DMS153 (cell line): ENCODE measurements at regions not wholly inside any gene's neighbourhood (a gene's known extent, or its start where the extent isn't known, plus 50 kb on each side); places are given as distances from the start of the nearest gene placed in this dataset.
A peak's percentile ranks its signal among the peaks of the same experiment; 100 is the strongest.

ENCODE experiments used
- DNase-seq: peaks from one replicate; lab custom pipeline; 2025; lab: John Stamatoyannopoulos, UW

DNA sequence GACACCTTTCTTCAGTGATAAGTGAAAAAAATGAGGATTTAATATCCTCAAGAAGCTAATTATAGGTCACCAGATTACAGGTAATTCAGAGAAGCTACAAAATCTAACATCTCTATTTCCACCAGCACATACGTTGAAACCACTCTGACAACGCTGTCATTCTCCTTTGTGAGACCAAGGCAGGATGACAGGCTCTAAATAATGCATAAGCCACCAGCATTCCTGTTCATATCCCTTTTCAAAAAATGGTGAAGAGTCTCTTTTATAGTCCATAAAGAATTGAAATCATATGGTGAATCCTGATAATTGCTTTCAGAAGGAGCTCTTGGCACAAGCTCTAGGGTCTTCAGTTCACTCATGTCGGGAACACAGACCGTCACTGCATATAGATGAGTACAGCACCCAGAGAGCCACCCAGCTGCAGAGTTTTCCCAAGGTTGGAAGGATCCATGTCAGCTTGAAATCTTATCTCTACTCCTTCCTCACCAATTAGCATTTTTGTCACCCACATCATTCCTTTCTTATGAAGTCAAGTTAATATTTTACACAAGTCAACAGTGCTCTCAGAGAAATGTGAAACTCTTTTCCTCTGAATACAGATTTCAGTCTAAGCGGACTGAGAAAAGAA lies 431.4 kb downstream of the TBC1D4 start:
- no peak for DNase-seq

DNA sequence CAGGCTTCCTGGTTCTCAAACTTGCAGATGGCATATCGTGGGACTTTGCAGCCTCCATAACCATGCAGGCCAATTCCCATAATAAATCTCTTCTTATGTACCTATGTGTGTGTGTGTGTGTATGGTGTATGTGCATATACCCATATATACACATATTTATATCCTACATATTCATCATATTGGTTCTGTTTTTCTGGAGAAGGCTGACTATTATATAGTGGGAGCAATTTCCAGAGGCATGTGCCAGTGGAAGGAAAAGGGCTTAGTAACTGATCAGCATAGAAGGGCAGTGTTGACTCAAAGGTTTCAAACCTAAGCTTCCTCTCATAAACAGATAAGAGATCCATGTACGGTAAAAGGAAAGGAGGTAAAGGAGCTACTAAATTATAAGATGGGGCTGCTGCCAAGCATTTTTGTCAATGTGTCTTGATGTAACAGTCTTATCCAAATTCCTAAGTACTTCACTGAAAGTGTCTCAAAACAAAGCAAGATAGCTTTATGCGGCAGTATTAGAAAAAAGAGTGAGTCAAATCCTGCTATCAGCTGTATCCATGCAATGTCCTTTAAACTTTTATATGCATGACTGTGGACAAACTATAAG lies 432.1 kb downstream of the TBC1D4 start:
- DNase-seq = no peak

- DNase-seq = no peak
Observed at GRCh38 chr13:75042807-75043206, 439.2 kb downstream of the TBC1D4 start.

GRCh38 chr13:75038393-75039113 lies 443.4 kb downstream of the TBC1D4 start:
- DNase-seq = peak; percentile 39

GRCh38 chr13:75025956-75026355 lies 456.0 kb downstream of the TBC1D4 start:
- no peak for DNase-seq

- no peak for DNase-seq
Observed at GRCh38 chr13:75024602-75025001, 457.4 kb downstream of the TBC1D4 start.

DNA sequence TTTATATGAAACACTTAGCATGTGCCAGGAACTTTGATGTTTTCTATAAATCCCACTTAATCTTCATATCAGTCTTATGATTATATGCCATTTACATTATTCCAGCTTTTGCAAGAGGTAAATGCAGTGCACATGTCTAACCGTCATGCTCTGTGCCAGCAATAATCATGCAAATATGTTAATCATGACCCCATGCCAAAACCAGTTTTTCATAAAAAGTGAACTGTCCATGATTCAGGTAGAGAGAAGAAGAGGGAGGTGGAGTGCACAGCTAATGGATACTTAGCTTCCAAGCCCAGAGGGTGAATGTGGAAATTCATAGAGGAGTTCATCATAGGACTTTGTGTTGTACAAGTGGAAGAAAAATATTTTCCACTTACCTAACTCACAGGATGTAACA lies 458.4 kb downstream of the TBC1D4 start:
- no peak for DNase-seq

- DNase-seq = no peak
Observed at GRCh38 chr13:75021151-75021550, 460.8 kb downstream of the TBC1D4 start.

DNA sequence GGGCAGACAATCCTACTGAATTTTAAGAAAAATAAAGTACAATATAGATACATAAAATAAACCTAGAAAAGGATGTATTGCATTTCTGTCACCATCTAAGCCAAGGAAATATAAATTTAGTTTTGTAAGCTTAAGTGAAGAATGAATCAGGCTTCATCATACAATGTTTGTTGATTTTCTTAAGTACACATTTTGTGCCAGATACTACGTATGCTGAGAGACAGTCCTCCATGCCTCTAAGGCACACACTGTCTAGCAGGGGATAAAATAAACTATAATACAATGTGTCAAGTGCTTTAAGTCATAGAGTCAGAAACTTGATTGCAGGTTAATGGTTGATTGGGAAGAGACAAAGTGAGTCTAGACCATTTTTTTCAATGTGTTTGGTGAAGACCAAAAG lies 465.7 kb downstream of the TBC1D4 start:
- no peak for DNase-seq

- no peak for DNase-seq
Observed at GRCh38 chr13:75013818-75014217, 468.2 kb downstream of the TBC1D4 start.

DNA sequence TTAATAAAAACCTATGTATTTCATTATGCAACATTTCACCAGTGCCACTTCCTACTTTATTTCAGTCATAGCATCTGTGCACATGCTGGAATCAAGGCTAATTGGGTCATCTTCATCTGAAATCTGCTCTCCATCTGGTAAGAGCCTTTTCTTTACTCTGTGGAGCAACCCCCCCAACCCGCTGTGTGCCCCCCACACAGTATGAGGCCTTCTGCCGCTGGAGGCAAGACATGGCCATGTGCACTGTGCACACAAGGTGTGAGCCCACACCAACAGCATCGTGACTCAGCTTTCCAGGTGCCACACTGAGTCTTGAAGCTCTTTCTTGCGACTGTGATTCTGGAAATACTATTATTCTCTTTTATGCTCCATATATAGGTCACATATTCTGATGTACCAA lies 471.0 kb downstream of the TBC1D4 start:
- no peak for DNase-seq

- no peak for DNase-seq
Observed at GRCh38 chr13:75008926-75009325, 473.0 kb downstream of the TBC1D4 start.

- no peak for DNase-seq
Observed at GRCh38 chr13:74990992-74991391, 491.0 kb downstream of the TBC1D4 start.

DNA sequence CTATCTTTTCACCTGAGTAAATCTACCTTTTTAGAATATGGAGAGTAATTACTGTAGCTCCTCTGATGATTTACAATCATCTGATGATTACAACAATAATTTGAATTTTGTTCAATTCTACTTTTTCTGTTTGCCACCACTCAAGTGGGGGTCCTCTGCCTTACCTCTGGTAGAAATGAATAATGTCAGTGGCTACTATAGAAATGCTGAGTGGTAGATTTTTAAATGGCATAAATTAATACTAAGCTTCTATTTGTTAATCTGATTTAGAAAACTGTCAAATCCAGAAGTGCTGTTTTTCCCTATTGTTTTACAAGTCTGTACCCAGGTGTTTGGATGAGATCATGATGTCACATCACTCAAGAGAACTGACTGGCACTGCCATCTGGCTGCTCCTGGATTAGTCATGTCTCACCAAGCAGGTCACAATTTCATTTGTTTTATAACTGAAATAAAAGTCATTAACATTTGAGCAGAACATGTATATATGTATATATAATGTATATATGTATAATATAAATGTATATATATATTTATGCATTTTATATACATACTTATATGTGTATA lies 494.8 kb downstream of the TBC1D4 start:
- peak; percentile 32 for DNase-seq

GRCh38 chr13:74986609-74987008 lies 495.4 kb downstream of the TBC1D4 start:
- DNase-seq = no peak

- no peak for DNase-seq
Observed at GRCh38 chr13:74979703-74980102, 502.3 kb downstream of the TBC1D4 start.

GRCh38 chr13:74978591-74978990 lies 503.4 kb downstream of the TBC1D4 start:
- DNase-seq = no peak

DNA sequence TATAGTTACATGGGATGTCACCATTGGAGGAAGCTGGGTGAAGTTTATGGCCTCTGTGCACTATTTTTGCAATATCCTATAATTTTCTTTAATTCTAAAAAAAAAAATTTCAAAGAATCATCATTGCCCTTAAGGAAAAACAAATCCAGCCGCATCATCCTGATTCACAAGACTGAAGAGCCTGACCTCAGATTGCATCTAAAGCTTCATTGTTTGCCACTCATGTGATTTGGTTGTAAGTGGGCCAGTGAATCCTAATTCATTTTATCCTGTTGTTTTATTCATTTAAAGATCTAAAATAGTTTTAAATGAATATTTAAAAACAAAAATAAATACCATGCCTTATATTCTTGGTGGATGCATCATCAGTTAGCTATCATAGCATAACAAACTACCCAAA lies 504.5 kb downstream of the TBC1D4 start:
- no peak for DNase-seq

DNA sequence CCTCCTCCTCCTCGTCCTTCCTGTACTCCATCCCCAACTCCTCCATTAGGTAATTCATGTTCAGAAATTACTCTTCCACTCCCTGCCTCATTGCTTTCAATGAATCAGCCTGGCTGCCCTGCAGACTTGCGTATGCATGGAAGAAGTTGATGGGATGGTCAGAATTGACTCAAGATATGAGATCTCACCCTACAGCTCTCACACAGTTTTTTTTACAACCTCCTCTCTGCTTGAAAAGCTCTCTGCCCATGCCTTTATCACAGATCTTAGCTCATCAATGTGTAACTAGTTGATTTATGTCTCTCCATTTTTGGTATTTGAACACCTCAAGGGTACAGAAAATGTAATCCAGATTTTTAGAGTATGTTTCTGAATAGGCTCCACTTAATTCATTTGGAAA lies 506.9 kb downstream of the TBC1D4 start:
- no peak for DNase-seq

DNA sequence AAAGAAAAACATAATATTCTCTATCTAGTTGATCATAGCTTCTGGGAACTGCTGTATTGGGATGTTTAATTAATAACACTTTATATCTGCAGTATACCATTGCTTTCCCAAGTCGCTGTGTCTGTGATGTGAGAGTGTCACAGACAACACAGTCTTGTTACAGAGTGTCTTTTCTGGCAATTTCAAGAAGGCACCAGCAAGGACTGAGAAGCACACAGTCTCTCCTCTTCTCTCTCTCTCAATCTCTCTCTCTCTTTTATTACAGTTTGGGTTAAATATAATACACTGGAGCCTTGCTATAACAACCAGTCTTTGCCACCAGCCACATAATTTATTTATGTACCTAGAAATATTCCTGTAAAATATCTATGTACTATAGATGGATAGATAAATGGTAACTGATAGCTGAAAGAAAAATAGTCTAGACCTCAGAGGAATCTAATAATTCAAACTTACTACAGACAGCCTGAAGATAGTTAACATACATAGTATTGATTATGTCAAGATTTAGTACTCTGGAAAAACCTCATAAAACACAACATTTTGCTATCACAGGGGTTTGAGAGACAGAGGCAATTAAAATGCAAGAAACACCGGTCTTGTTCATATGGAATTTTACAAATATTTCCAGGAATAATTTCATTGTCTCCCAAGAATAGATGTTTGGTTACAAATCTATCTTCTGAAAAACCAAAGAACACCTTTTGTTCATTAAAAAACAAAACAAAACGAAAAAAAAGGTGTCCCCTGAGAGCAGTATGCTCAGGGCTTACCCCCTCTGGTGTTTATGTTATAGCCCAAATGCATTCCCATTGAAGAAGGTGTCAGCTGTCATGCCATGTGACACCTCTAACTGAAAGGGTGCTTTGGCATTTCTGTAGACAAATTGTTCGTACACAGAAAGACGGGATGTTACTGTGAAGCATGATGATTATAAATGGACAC lies 507.8 kb downstream of the TBC1D4 start:
- no peak for DNase-seq

GRCh38 chr13:74969419-74969818 lies 512.5 kb downstream of the TBC1D4 start:
- no peak for DNase-seq

- DNase-seq = peak; percentile 77
Observed at GRCh38 chr13:74966814-74967424, 515.0 kb downstream of the TBC1D4 start.
